ENCODE measurements at regions not wholly inside any gene's neighbourhood (a gene's known extent, or its start where the extent isn't known, plus 50 kb on each side); places are given as distances from the start of the nearest gene placed in this dataset.

GRCh38 chr9:20065796-20066700 is 277.2 kb upstream of the SLC24A2 start:
- no peak overlapping the region for H3K27ac ChIP-seq
- no peak for DNase-seq (ENCODE audit: low read depth, low spot score)

GRCh38 chr9:20065046-20065445 is 276.2 kb upstream of the SLC24A2 start:
- no peak for DNase-seq (ENCODE audit: low read depth, low spot score)
- no peak overlapping the region for H3K27ac ChIP-seq

GRCh38 chr9:20054734-20055133 is 265.9 kb upstream of the SLC24A2 start:
- no peak overlapping the region for H3K27ac ChIP-seq
- DNase-seq (ENCODE audit: low read depth, low spot score) = no peak

GRCh38 chr9:20048985-20049384 is 260.1 kb upstream of the SLC24A2 start:
- no peak overlapping the region for H3K27ac ChIP-seq
- no peak for DNase-seq (ENCODE audit: low read depth, low spot score)

- no peak overlapping the region for H3K27ac ChIP-seq
- DNase-seq (ENCODE audit: low read depth, low spot score) = no peak
Observed at GRCh38 chr9:20048437-20048836, 259.6 kb upstream of the SLC24A2 start.

GRCh38 chr9:20044686-20045085 is 255.8 kb upstream of the SLC24A2 start:
- DNase-seq (ENCODE audit: low read depth, low spot score) = no peak

GRCh38 chr9:20043461-20043860 is 254.6 kb upstream of the SLC24A2 start:
- H3K27ac ChIP-seq = no peak overlapping the region
- no peak for DNase-seq (ENCODE audit: low read depth, low spot score)

More at GRCh38 chr9:20044686-20045085, 255.8 kb upstream of the SLC24A2 start:
- no peak overlapping the region for H3K27ac ChIP-seq

- DNase-seq (ENCODE audit: low read depth, low spot score) = no peak
- no peak overlapping the region for H3K27ac ChIP-seq
Observed at GRCh38 chr9:20043035-20043434, 254.2 kb upstream of the SLC24A2 start.

- no peak overlapping the region for H3K27ac ChIP-seq
- no peak for DNase-seq (ENCODE audit: low read depth, low spot score)
Observed at GRCh38 chr9:20042128-20042711, 253.4 kb upstream of the SLC24A2 start.

- H3K27ac ChIP-seq = no peak overlapping the region
- DNase-seq (ENCODE audit: low read depth, low spot score) = no peak
Observed at GRCh38 chr9:20041697-20042081, 252.9 kb upstream of the SLC24A2 start.

GRCh38 chr9:20040991-20041696 is 252.3 kb upstream of the SLC24A2 start:
- H3K27ac ChIP-seq = no peak overlapping the region
- DNase-seq (ENCODE audit: low read depth, low spot score) = no peak

- H3K27ac ChIP-seq = no peak overlapping the region
- DNase-seq (ENCODE audit: low read depth, low spot score) = no peak
Observed at GRCh38 chr9:20037699-20038098, 248.9 kb upstream of the SLC24A2 start.

GRCh38 chr9:20033511-20033910 is 244.7 kb upstream of the SLC24A2 start:
- no peak for DNase-seq (ENCODE audit: low read depth, low spot score)
- no peak overlapping the region for H3K27ac ChIP-seq

GRCh38 chr9:20032413-20033006 is 243.7 kb upstream of the SLC24A2 start:
- no peak overlapping the region for H3K27ac ChIP-seq
- no peak for DNase-seq (ENCODE audit: low read depth, low spot score)

GRCh38 chr9:20031836-20032235 is 243.0 kb upstream of the SLC24A2 start:
- H3K27ac ChIP-seq = no peak overlapping the region
- DNase-seq (ENCODE audit: low read depth, low spot score) = no peak

- DNase-seq (ENCODE audit: low read depth, low spot score) = no peak
- no peak overlapping the region for H3K27ac ChIP-seq
Observed at GRCh38 chr9:20030671-20031070, 241.8 kb upstream of the SLC24A2 start.

- no peak for DNase-seq (ENCODE audit: low read depth, low spot score)
- no peak overlapping the region for H3K27ac ChIP-seq
Observed at GRCh38 chr9:20030221-20030620, 241.4 kb upstream of the SLC24A2 start.

GRCh38 chr9:20028849-20029231 is 240.0 kb upstream of the SLC24A2 start:
- H3K27ac ChIP-seq = no peak overlapping the region
- DNase-seq (ENCODE audit: low read depth, low spot score) = no peak

GRCh38 chr9:20028192-20028848 is 239.5 kb upstream of the SLC24A2 start:
- no peak overlapping the region for H3K27ac ChIP-seq
- no peak for DNase-seq (ENCODE audit: low read depth, low spot score)

GRCh38 chr9:20023961-20024571 is 235.2 kb upstream of the SLC24A2 start:
- H3K27ac ChIP-seq = no peak overlapping the region
- DNase-seq (ENCODE audit: low read depth, low spot score) = no peak
